Fibroblast of skin of left biceps (primary cell): ENCODE measurements at regions not wholly inside any gene's neighbourhood (a gene's known extent, or its start where the extent isn't known, plus 50 kb on each side); places are given as distances from the start of the nearest gene placed in this dataset.
"Not testable (repeated sequence)": the region's sequence is repeated elsewhere in the genome, so short reads cannot be mapped to it uniquely, and the experiment has no call there.

Experiments
- DNase-seq, 2 experiments: peaks; one replicate each; pipeline ENCODE4 v3.0.0-alpha.2; 2013; ENCODE audit warnings: low read depth in 2 of 2

- not testable (repeated sequence) for DNase-seq
Measured at GRCh38 chr17:45554479-45554878, 64.0 kb upstream of the PLEKHM1 start.

DNA sequence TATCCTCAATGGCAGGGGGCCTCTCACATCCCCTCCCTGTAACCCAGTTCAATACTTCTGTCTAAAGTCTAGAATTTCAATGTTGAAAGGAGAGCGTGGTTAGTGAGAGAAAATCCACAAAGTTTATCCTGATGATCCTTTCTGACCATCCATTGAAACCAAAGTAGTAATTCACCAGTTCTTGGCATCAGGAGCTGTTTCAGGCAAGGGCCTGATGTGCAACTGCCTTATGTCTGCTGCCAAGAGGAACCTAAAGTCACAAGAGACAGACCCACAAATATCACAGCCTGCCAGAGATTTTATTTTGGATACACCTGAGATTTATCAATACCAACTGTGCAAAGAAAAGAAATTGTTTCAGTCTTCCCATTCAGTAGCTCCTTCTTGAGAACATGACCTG, 68.3 kb upstream of the PLEKHM1 start:
- not testable (repeated sequence) for DNase-seq

DNA sequence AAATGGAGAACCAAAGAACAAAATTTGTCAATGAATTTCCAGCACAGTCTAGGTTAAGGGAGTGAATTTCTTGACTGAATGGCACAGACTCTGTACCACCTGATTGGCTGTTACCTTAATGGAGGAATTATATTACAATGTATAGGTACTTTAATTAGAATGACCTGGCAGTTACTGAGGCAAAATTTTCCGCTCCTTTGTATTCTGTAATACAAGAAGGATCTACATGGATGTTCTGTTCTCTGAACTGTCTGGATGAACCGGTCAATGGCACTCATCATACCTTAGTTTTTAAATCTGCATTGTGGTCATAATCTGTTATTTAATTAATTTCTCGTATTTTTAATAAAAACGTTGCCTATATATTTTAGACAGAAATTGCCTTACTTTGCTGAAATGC, 72.3 kb upstream of the PLEKHM1 start:
- not testable (repeated sequence) for DNase-seq

DNA sequence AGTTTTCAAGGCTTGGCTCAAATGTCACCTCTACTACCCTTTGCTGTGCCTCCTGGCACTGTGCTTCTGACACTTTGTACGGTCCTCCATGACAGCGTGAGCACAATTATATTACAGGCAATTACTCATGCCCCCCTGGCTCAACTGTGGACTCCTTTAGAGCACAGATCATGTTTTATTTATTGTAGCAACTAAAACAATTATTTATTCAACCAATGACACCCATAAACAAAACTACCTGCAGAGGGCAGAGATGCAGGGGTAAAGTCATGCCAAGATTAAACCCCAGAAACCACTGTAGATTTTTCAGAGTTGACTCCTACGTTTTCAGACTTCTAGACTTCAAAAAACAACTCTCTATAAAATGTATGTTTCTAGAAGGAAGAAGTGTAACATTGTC, 72.8 kb upstream of the PLEKHM1 start:
- DNase-seq = not testable (repeated sequence)

DNA sequence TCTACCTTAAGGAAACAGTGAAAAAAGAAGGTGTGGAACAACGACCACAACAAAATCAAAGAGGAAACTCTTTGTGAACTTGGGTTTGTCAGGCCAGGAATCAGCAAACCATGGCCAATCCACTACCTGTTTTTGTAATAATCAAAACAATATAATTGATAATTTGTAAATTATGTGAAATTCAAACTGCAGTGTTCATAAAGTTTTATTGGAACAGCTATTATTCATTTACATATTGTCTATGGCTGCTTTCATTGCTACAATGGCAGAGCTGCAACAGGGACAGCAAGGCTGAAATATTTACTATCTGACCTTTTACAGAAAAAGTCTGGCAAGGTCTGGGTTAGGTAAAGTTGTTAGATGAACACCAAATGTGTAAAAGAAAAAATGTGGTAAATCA, 77.8 kb upstream of the PLEKHM1 start:
- not testable (repeated sequence) for DNase-seq

GRCh38 chr17:45573326-45573725, 82.8 kb upstream of the PLEKHM1 start:
- not testable (repeated sequence) for DNase-seq

GRCh38 chr17:45573924-45574770, 83.6 kb upstream of the PLEKHM1 start:
- peak; percentile 15 to 37 for DNase-seq

GRCh38 chr17:45575126-45575885, 84.8 kb upstream of the PLEKHM1 start:
- no peak for DNase-seq

DNA sequence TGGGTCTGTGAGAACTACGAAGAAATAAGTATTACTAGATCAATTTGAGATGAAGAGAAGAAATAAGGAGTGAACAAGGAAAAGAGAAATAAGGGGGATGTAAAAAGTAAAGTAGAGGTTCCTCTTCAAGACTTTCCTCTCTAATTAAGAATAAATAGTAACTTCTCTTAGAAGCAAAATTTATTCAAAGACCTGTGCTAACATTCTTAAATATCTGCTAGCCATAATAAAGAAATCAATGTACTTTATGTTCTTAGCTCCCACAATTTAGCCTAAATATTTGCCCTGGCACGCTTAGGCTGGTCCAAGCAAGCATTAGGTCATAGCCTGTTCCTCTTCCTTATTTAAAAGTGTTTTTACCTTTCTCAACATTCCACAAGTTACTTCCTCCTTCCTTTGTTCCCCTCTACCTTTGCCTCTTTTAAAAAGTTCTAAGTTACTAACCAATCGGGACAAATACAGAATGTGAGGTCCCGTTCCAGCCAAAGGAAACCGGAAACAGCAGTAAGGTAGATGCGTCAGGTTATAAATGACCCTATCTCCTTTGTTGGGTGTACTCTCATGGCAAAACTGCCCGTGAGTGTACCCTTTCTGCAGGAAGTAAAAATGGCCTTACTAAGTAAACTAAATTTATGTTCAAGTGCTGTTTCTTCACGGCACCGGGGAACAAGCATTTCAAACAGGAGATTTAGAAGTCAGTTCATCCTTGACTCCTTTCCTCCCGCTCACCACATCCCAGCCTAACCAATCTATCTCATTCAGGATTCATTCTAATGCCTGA, 86.2 kb upstream of the PLEKHM1 start:
- not testable (repeated sequence) for DNase-seq

- DNase-seq = no peak
Measured at GRCh38 chr17:45577571-45578279, 87.2 kb upstream of the PLEKHM1 start.

- DNase-seq = no peak
Measured at GRCh38 chr17:45578516-45579455, 88.3 kb upstream of the PLEKHM1 start.

DNA sequence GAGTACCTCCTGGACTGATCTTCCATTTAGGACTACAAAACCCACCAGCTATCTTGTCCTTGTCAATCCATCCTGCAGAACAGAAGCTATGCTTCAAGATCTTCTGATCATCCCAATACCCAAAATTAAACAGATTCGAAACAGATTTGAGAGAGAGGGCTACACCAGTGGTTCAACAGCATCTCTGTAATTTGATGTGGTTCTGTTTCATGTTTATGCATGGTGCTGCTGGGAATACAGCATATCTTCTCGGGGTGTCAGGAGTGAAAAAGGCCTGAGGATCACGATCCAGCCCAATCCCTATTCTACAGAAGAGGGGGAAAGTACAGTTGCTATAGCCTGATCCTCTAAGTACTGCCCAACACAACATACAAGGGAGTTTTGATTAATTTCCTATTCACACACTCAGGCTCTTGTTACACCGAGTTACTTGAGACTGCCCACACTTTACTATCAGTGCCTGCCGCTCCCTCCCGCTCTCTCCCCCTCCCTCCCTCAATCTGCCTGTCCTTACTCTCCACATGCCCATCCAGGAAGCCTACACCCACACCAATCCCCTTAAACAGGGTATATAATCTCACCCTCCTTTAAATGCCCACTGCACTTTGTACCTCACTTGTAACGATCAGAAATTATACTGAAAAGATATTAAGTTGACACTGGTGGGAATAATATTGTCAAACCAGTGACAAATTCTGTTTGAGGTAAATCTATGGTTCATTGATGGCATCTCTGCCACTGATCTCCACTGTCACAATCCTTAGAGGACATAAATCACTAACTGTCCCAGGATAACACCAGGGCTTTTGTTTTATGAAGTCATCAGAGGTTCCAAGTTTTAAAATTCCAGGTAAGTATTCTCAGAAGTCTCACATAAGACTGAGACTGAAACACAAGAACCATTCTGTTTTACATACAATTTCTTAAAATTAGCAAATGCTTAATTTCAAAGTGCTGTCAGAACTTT, 89.3 kb upstream of the PLEKHM1 start:
- no peak for DNase-seq

DNA sequence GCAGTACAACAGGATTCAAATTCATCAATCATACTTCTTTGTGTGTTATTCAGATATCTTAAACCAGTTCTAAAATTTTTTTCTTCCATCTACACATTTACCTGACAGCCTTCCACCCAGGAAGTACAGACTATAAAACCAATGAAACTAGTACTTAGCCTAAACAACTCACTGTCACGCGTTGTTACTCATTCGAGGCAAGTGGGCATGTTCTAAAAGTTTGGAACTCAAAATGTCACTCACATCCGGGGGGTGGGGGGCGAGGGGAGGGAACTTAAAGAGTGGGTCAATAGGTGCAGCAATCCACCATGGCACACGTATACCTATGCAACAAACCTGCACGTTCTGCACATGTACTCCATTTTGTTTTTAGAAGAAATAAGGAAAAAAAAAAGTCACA, 90.4 kb upstream of the PLEKHM1 start:
- no peak for DNase-seq

GRCh38 chr17:45581860-45582259, 91.3 kb upstream of the PLEKHM1 start:
- no peak for DNase-seq

- no peak for DNase-seq
Measured at GRCh38 chr17:45584092-45585036, 93.8 kb upstream of the PLEKHM1 start.

- DNase-seq = peak; percentile 43 to 46
Measured at GRCh38 chr17:45585037-45585733, 94.7 kb upstream of the PLEKHM1 start.
